H1 (cell line): ENCODE measurements at regions not wholly inside any gene's neighbourhood (a gene's known extent, or its start where the extent isn't known, plus 50 kb on each side); places are given as distances from the start of the nearest gene placed in this dataset.

ENCODE experiments used
- EP300 ChIP-seq, 2 experiments: IDR thresholded peaks; 1 replicate in 1 of 2; 2 replicates in 1 of 2; pipeline ENCODE4 v1.6.1; 2011 to 2012; ENCODE audit warnings: low read depth in 2 of 2, low read length in 2 of 2, mild to moderate bottlenecking in 2 of 2, borderline replicate concordance in 1 of 2, inconsistent platforms in 1 of 2, moderate library complexity in 1 of 2
- GABPA ChIP-seq: IDR thresholded peaks from 2 replicates; pipeline ENCODE4 v1.6.1; 2011; ENCODE audit warnings: mild to moderate bottlenecking, low read length, moderate library complexity, borderline replicate concordance; ENCODE audit not compliant: insufficient read depth
- RAD21 ChIP-seq, 2 experiments: IDR thresholded peaks in 1 of 2; conservative IDR thresholded peaks in 1 of 2; 2 replicates each; pipeline ENCODE4 v1.6.1; 2011; ENCODE audit warnings: low read depth in 2 of 2, low read length in 2 of 2, improper control_type of control experiment in 1 of 2, inconsistent platforms in 1 of 2, mild to moderate bottlenecking in 1 of 2, moderate library complexity in 1 of 2
- RNF2 ChIP-seq: fragments of 200-900, 300-1000 bp; sonication (generic); IDR thresholded peaks from 2 replicates; pipeline ENCODE4 v1.7.1; 2016; ENCODE audit warnings: borderline replicate concordance, low read depth, mild to moderate bottlenecking, antibody characterized with exemption, low read length; ENCODE audit not compliant: poor library complexity, severe bottlenecking; ENCODE audit errors: missing control alignments

GRCh38 chr11:15815246-15816195, 540.8 kb downstream of the SOX6 start (continued):
- TF ChIP-seq RNF2 (no peak), RAD21 (IDR thresholded peaks at IDR 0.05 in 1 of 2, conservative IDR thresholded peaks at IDR 0.05 in 1 of 2; ENCODE audit: low read depth in 2 of 2, low read length in 2 of 2) (no peak), GABPA (no peak), EP300 (IDR thresholded peaks at IDR 0.05; ENCODE audit: borderline replicate concordance in 1 of 2, low read depth in 2 of 2, low read length in 2 of 2) (no peak)
- TF ChIP-seq, all 59 proteins: peak for 0
